Trophoblast cell (in vitro differentiated cells and primary cell): ENCODE measurements at regions not wholly inside any gene's neighbourhood (a gene's known extent, or its start where the extent isn't known, plus 50 kb on each side); places are given as distances from the start of the nearest gene placed in this dataset.
"Not testable (repeated sequence)": the region's sequence is repeated elsewhere in the genome, so short reads cannot be mapped to it uniquely, and the experiment has no call there.

Experiments used
- DNase-seq, 2 donors: peaks; one replicate each; pipeline ENCODE4 v3.0.0-alpha.2; 2016
- H2AFZ ChIP-seq: 2 replicates; pipeline ENCODE4 v1.6.1; 2013; ENCODE audit warnings: low read length, moderate library complexity, mild to moderate bottlenecking; ENCODE audit not compliant: insufficient read depth, poor library complexity
- H2AK5ac ChIP-seq: 2 replicates; pipeline ENCODE4 v1.6.1; 2013; ENCODE audit warnings: mild to moderate bottlenecking, low read length
- H2BK120ac ChIP-seq: 2 replicates; pipeline ENCODE4 v1.6.1; 2013; ENCODE audit warnings: low read length, mild to moderate bottlenecking, moderate library complexity; ENCODE audit not compliant: insufficient read depth, poor library complexity
- H2BK12ac ChIP-seq: 2 replicates; pipeline ENCODE4 v1.6.1; 2013; ENCODE audit warnings: mild to moderate bottlenecking, low read length, moderate library complexity
- H2BK5ac ChIP-seq: 2 replicates; pipeline ENCODE4 v1.6.1; 2013; ENCODE audit warnings: low read length, low read depth, moderate library complexity, mild to moderate bottlenecking; ENCODE audit not compliant: poor library complexity
- H3K14ac ChIP-seq: 2 replicates; pipeline ENCODE4 v1.6.1; 2013; ENCODE audit warnings: mild to moderate bottlenecking, low read length
- H3K18ac ChIP-seq: 2 replicates; pipeline ENCODE4 v1.6.1; 2013; ENCODE audit warnings: mild to moderate bottlenecking, low read length
- H3K23ac ChIP-seq: 2 replicates; pipeline ENCODE4 v1.6.1; 2013; ENCODE audit warnings: low read length
- H3K27ac ChIP-seq: 2 replicates; pipeline ENCODE4 v1.5.1; 2013; ENCODE audit warnings: low read depth, mild to moderate bottlenecking, inconsistent platforms, low read length, moderate library complexity
- H3K27me3 ChIP-seq: 2 replicates; pipeline ENCODE4 v1.6.1; 2013; ENCODE audit warnings: inconsistent platforms, mild to moderate bottlenecking, low read length, moderate library complexity; ENCODE audit not compliant: insufficient read depth
- H3K36me3 ChIP-seq, 2 experiments: 1 replicate in 1 of 2; 2 replicates in 1 of 2; pipeline ENCODE4 v1.6.1; 2013; ENCODE audit warnings: low read length in 2 of 2, mild to moderate bottlenecking in 2 of 2, moderate library complexity in 1 of 2; ENCODE audit not compliant: insufficient read depth in 2 of 2, control insufficient read depth in 1 of 2
- H3K4ac ChIP-seq: 2 replicates; pipeline ENCODE4 v1.6.1; 2013; ENCODE audit warnings: low read depth, mild to moderate bottlenecking, low read length, moderate library complexity
- H3K4me1 ChIP-seq, 2 experiments: 1 replicate in 1 of 2; 2 replicates in 1 of 2; pipeline ENCODE4 v1.6.1; 2013; ENCODE audit warnings: low read length in 2 of 2, mild to moderate bottlenecking in 2 of 2, moderate library complexity in 1 of 2; ENCODE audit not compliant: insufficient read depth in 2 of 2, control insufficient read depth in 1 of 2
- H3K4me2 ChIP-seq: 2 replicates; pipeline ENCODE4 v1.6.1; 2013; ENCODE audit warnings: inconsistent platforms, mild to moderate bottlenecking, low read length, moderate library complexity
- H3K4me3 ChIP-seq: 2 replicates; pipeline ENCODE4 v1.5.1; 2013; ENCODE audit warnings: mild to moderate bottlenecking, low read depth, low read length, inconsistent platforms
- H3K79me1 ChIP-seq: one replicate; pipeline ENCODE4 v1.6.1; 2013; ENCODE audit warnings: low read length
- H3K79me2 ChIP-seq: 2 replicates; pipeline ENCODE4 v1.6.1; 2013; ENCODE audit warnings: low read length, mild to moderate bottlenecking; ENCODE audit not compliant: control insufficient read depth, insufficient read depth, poor library complexity
- H3K9ac ChIP-seq: 2 replicates; pipeline ENCODE4 v1.6.1; 2013; ENCODE audit warnings: mild to moderate bottlenecking, low read length
- H3K9me3 ChIP-seq: 2 replicates; pipeline ENCODE4 v1.6.1; 2013; ENCODE audit warnings: low read depth, mild to moderate bottlenecking, control low read depth, inconsistent platforms, low read length; ENCODE audit not compliant: insufficient read depth
- H4K12ac ChIP-seq: 2 replicates; pipeline ENCODE4 v1.6.1; 2013; ENCODE audit warnings: low read depth, mild to moderate bottlenecking, low read length, moderate library complexity
- H4K8ac ChIP-seq: 2 replicates; pipeline ENCODE4 v1.6.1; 2013; ENCODE audit warnings: low read depth, mild to moderate bottlenecking, low read length, moderate library complexity
- H4K91ac ChIP-seq: one replicate; pipeline ENCODE4 v1.6.1; 2013; ENCODE audit warnings: low read depth, mild to moderate bottlenecking, low read length, moderate library complexity
- WGBS: extraction: QIAGEN DNeasy Blood & Tissue Kit; methylation state at CpG from one replicate; pipeline ENCODE4 v1.1.7; 2013; ENCODE audit warnings: missing lambda C conversion rate; ENCODE audit not compliant: insufficient read length, insufficient coverage; ENCODE audit errors: extremely low coverage; 5-methylcytosine and 5-hydroxymethylcytosine counted together

- WGBS, result no CpG with 5 or more reads among the region's 3 CpGs
- no peaks in the 10 kb centered on the region for H3K79me1 ChIP-seq
- no peak overlapping the region for H2AFZ ChIP-seq
- H4K12ac ChIP-seq, result no peak overlapping the region
- H3K36me3 ChIP-seq, result peaks cover 6 to 9% of the 10 kb centered on the region in 2 experiments
- no peak overlapping the region for H3K4me3 ChIP-seq
- no peak for DNase-seq
- H2BK5ac ChIP-seq, result no peak overlapping the region
- no peak overlapping the region for H4K91ac ChIP-seq
- H3K14ac ChIP-seq, result no peak overlapping the region
- no peak overlapping the region for H3K4me2 ChIP-seq
- H3K9ac ChIP-seq, result no peak overlapping the region
- H3K27me3 ChIP-seq, result no peaks in the 10 kb centered on the region
- no peak overlapping the region for H3K4ac ChIP-seq
- no peaks in the 10 kb centered on the region for H3K79me2 ChIP-seq
- no peaks in the 10 kb centered on the region for H3K9me3 ChIP-seq
- H2AK5ac ChIP-seq, result no peak overlapping the region
- no peak overlapping the region for H2BK120ac ChIP-seq
- no peak overlapping the region for H4K8ac ChIP-seq
- H3K23ac ChIP-seq, result no peak overlapping the region
- no peak overlapping the region for H2BK12ac ChIP-seq
- H3K4me1 ChIP-seq, result peaks cover 3 to 8% of the 10 kb centered on the region in 2 experiments
- no peak overlapping the region for H3K18ac ChIP-seq
- H3K27ac ChIP-seq, result no peak overlapping the region
These were observed 76.6 kb upstream of the ZNF169 start for GRCh38 chr9:94182532-94182931.

- no peak overlapping the region for H4K8ac ChIP-seq
- no peak overlapping the region for H3K27ac ChIP-seq
- H3K4ac ChIP-seq, result no peak overlapping the region
- no peak overlapping the region for H3K4me3 ChIP-seq
- no peak overlapping the region for H2BK5ac ChIP-seq
- no peak overlapping the region for H2AFZ ChIP-seq
- H3K9ac ChIP-seq, result no peak overlapping the region
- H3K14ac ChIP-seq, result no peak overlapping the region
- peaks cover 3 to 8% of the 10 kb centered on the region in 2 experiments for H3K4me1 ChIP-seq
- H4K12ac ChIP-seq, result no peak overlapping the region
- H3K79me2 ChIP-seq, result no peaks in the 10 kb centered on the region
- H3K36me3 ChIP-seq, result peaks cover 4 to 6% of the 10 kb centered on the region in 2 experiments
- H2AK5ac ChIP-seq, result no peak overlapping the region
- H3K18ac ChIP-seq, result no peak overlapping the region
- no peaks in the 10 kb centered on the region for H3K27me3 ChIP-seq
- no peak overlapping the region for H4K91ac ChIP-seq
- DNase-seq, result no peak
- no peaks in the 10 kb centered on the region for H3K79me1 ChIP-seq
- no peak overlapping the region for H2BK12ac ChIP-seq
- no peaks in the 10 kb centered on the region for H3K9me3 ChIP-seq
- no peak overlapping the region for H2BK120ac ChIP-seq
- H3K4me2 ChIP-seq, result no peak overlapping the region
- WGBS, result no CpG with 5 or more reads among the region's 5 CpGs
- no peak overlapping the region for H3K23ac ChIP-seq
These were observed 75.7 kb upstream of the ZNF169 start for GRCh38 chr9:94183240-94183999.

- H2BK5ac ChIP-seq, result no peak overlapping the region
- H3K79me2 ChIP-seq, result no peaks in the 10 kb centered on the region
- no peak overlapping the region for H3K14ac ChIP-seq
- no peak overlapping the region for H2AFZ ChIP-seq
- no peaks in the 10 kb centered on the region for H3K79me1 ChIP-seq
- no peak overlapping the region for H3K27ac ChIP-seq
- H3K18ac ChIP-seq, result no peak overlapping the region
- no peaks in the 10 kb centered on the region for H3K4me1 ChIP-seq
- H2AK5ac ChIP-seq, result no peak overlapping the region
- no peak overlapping the region for H4K91ac ChIP-seq
- H3K27me3 ChIP-seq, result no peaks in the 10 kb centered on the region
- no peak overlapping the region for H3K4me2 ChIP-seq
- no peak overlapping the region for H2BK12ac ChIP-seq
- H3K36me3 ChIP-seq, result peaks cover 6 to 7% of the 10 kb centered on the region in 2 experiments
- H3K23ac ChIP-seq, result no peak overlapping the region
- DNase-seq, result no peak
- H3K9ac ChIP-seq, result no peak overlapping the region
- no peak overlapping the region for H4K12ac ChIP-seq
- H3K4ac ChIP-seq, result no peak overlapping the region
- no peak overlapping the region for H2BK120ac ChIP-seq
- H3K9me3 ChIP-seq, result peaks cover 2% of the 10 kb centered on the region
- H3K4me3 ChIP-seq, result no peak overlapping the region
- no peak overlapping the region for H4K8ac ChIP-seq
These were observed 70.9 kb upstream of the ZNF169 start for GRCh38 chr9:94188246-94188645.

- not testable (repeated sequence) for H3K4me2 ChIP-seq, H3K27ac ChIP-seq, H3K9me3 ChIP-seq, H2BK120ac ChIP-seq, H3K4me3 ChIP-seq, H3K9ac ChIP-seq, H3K27me3 ChIP-seq, H4K91ac ChIP-seq, H3K79me1 ChIP-seq, DNase-seq, H4K12ac ChIP-seq, H3K4me1 ChIP-seq, H3K23ac ChIP-seq, H2AK5ac ChIP-seq, H2AFZ ChIP-seq, H3K79me2 ChIP-seq, H2BK12ac ChIP-seq, H3K14ac ChIP-seq, H3K36me3 ChIP-seq, H2BK5ac ChIP-seq, H3K18ac ChIP-seq, H3K4ac ChIP-seq, H4K8ac ChIP-seq
- WGBS, result no CpG with 5 or more reads among the region's 6 CpGs
These were observed 67.4 kb upstream of the ZNF169 start for GRCh38 chr9:94191706-94192105.
